GM18873 (cell line): ENCODE measurements at regions not wholly inside any gene's neighbourhood (a gene's known extent, or its start where the extent isn't known, plus 50 kb on each side); places are given as distances from the start of the nearest gene placed in this dataset.
"Not testable (repeated sequence)": the region's sequence is repeated elsewhere in the genome, so short reads cannot be mapped to it uniquely, and the experiment has no call there.

Experiments used
- ATAC-seq: cut with Tn5 transposase; IDR thresholded peaks from one replicate; pipeline ENCODE4 v1.9.1; 2021; ENCODE audit warnings: mild to moderate bottlenecking, moderate library complexity, moderate number of reproducible peaks; ENCODE audit not compliant: unreplicated experiment, low FRiP score

DNA sequence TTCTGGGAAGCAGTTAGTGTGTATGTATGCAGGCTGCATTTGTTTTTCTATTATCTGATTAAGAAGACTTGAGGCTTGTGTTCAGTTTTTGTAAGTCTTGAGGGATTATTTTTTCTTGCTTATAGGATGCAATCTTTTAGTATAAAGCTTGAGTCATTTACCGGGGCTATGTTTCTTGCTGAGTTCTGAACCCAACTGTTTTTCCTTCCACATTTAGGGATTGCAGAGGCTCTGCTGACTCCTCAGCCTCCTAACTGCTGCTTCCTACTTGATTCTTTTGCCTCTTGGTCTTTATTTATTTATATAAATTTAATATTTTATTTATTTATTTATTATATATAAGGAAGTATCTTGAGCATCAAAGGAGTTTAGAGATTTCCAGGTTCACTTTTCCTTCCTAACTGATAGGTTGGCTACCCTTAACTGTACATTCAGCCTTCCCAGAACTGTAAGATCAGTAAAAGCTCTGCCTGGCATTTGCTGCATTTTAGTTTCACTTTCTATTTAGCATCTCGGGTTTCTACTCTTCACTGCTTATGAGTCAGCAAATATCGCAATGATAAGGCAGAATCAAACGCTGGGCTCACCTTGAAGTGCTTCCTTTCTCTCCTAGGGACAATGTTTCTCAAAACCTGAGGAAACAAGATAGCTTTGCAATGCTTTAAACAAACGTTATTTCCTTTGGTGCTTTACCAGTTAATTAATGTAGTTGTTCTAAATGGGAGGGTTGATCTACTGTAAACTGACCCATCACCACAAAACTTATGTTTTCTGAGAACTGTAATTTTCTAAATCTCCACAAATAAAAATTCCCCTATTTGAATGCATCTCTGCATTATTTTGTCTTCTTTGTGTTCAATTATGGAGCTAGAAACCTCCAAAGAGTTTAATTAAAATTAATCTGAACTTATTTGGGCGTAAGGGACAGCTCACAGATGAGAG, 1183.7 kb upstream of the TMEM132C start:
- ATAC-seq = peak; percentile 97

DNA sequence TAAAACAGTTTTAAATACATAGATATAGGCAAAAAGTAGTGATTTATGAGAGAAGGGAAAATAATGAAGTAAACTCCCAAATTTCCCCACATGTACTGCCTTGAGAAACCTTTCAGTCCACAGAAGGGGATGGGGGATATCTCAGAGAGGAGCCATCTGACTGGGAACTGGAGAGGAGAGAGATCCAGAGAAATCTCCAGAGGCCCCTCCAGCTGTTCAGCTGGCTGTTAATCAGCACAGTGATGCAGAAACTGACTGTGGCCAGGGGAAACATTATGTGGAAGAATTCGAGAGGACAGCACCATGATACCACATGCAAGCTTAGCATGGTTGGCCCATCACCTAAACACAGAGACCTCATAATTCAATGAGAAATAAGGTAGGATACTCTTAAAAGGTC, 1165.9 kb upstream of the TMEM132C start:
- no peak for ATAC-seq

DNA sequence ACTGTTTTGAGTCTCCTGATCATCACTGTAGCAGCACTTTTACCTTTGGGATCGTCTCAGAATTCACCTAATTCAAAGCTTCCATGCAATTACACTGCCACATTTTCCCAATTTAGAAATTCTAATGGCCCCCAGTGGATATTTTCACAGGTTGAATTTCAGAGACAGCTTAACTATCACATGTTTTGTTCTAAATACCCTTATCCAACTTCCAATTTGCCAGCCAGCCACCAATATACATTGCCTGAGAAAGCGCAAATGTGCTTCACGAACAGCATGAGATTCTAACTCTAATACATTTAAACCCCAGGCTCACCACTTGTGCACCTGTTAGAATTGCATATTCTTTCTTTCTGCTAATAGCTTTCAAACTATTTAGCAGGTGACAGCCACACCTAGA, 1160.9 kb upstream of the TMEM132C start:
- ATAC-seq = no peak

DNA sequence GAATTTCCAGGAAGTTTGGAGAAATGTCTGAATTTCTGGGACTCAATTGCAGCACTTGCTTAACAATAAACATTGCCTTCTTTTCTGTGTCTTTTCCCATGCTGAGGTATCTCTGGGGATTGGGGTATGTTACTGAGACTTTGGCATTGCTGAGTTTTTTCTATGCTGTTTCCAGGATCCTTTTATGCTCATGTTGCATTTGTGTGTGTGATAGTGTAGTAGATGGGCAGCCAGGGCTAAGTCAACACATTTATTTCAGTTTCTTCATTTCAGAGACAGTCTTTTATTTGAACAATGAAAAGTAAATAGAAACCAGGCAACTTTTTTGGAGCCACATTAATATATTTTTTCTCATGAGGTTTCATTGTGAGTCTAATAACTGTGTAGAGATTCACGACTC, 1160.3 kb upstream of the TMEM132C start:
- ATAC-seq = no peak

DNA sequence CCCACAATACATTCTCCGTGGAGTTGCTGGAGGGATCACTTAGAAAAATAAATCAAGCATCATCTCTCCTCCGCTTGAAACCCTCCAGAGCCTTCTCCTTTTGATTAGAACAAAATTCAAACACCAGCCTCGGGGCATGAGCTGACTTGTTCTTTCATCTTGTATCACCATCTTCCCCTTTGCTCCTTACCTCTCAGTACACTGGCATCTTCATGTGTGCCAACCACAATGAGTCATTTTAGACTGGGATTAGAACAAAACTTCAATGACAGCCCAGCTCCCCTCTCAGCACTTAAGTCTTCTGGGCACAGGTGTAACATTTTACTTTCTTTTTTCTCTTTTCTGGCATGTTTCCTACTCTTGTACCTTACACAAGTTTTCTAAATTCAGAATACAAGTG, 1159.2 kb upstream of the TMEM132C start:
- ATAC-seq = no peak

DNA sequence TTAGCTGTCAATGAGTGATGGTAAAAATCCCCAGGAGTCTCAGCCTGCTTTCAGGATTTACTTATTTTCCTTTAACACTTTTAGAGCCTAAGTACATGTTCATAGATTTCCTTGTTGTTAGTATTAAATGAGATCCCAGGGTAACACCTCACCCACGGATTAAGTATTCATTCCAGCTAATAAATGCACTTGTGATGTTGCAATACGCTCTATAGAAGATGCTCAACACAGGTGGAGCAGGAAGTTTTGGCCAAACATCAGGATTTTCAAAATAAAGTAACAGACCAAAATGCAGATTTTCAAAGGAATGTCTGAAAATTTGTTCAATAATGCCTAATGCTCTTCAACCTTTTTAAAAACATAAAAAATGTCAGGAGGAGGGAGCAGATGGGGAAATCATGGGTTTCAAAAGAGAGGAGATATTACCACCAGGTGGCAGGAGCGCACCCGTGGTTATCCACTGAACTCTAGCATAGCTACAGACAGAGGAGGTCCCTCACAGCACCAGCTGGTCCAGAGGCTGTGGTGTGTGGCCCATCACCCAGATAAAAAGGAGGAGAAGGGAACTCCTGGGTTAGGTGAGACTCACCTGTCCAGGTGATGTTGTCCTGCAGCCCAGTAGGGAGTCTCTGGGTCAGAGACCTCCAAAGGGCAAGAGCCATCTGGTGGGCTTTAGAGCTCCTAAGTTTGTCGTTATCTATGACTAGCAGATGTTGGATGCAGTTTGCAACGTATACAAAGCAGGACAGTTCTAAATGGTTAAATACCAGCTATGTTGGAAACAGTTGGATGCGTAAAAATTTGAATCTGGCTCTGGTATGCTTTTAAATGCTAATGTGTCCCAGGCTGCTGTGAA, 1158.4 kb upstream of the TMEM132C start:
- no peak for ATAC-seq

DNA sequence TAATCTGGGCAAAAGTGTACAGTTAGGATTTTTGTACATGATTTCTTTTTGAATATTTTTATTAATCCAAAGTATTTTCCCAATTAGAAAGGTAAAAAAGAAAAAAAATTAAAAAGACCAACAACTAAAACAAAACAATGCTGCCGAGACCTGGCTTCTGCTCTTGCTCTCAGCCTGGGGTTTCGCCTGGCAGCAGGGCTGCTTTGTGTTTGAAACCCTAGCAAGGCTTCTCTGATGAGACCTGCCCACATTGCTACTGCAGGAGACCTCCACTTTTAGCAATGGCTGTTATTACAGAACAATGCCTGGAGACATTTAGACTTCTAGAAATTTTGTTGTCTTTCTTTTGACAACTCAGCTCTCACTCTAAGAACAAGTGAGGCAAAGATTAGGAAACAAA, 1153.0 kb upstream of the TMEM132C start:
- ATAC-seq = no peak

DNA sequence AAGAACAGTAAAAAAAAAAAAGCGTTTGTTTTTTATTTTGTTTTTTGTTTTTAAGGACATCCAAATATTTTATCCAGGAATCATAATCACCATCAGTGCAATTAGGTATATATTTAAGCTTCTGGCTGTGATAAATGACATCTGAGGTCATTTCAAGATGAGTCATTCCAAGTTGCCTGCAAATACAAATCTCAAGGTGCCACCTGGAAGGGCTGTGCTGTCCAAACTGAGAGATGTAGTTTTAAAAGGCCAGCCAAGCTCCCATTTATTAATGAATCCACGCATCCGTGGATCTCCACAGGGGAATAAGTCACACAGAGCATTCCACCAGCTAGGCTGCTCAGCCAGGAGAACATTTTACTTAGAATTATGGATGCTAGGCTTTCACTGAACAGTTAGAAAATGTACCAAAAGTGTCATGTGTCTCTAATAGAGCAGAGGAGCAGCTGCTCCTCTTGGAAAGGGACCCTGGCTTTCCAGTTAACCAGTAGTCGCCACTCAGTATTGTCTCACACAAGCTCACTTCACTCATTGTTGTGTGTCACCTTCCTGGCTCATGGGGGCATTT, 1151.4 kb upstream of the TMEM132C start:
- no peak for ATAC-seq

DNA sequence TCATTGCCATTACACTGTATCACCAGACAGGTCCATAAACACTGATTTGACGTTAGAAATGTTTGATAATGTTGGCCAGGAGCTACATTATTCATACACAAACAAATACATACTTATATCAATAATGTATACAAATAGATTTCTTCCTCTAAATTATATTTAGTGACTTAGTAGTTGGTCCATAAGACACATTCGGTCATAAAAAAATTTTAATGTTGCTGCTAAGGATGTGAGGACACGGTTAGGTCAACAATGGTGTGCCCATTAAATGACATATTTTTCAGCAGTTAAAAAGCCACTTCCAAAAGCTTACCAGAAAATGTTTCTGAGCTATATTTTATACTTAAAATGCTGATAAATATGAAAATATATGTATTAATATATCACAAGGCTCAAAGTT, 1148.7 kb upstream of the TMEM132C start:
- no peak for ATAC-seq

DNA sequence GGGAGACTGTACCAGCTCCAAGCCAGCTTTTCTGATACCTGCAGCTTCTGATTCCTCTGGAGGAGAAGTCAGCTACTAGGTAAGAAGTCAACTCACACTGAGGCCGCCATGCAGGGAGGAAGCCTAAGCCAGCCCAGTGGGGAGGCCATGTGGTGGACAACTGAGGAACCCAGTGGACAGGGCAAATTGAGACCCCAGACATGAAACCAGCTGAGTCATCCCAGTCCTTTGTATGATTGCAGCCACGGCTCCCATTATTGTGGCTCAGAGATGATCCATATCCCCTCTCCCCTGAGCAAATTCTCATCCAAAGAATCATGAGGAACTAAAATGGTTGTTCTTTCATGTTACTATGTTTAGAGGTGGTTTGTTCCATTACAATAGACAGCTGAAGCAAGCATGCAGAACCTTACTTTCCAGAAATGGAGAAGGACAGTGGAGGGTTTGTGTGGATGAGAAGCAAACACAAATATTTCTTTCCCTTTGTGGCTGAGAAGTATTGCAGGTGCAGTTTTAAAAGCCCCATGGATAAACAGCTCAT, 1147.3 kb upstream of the TMEM132C start:
- ATAC-seq = no peak

DNA sequence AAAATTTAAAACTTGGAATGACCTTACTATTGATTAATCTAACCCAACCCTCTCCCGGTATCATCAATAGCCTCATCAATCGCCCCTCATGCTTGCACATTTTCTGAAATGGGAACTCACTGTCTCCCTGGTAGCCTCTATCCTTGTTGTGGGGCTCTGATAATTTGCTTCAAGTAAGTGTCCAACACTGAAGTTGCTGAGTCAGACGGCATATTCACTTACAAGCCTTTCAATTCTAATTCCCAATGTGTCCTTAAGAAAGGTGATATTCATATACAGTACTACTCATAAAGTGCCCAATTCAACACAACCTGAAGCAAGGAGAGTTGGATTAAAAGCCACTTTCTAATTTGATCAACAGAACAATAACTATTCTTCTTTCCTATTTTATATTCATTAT, 1146.1 kb upstream of the TMEM132C start:
- no peak for ATAC-seq

DNA sequence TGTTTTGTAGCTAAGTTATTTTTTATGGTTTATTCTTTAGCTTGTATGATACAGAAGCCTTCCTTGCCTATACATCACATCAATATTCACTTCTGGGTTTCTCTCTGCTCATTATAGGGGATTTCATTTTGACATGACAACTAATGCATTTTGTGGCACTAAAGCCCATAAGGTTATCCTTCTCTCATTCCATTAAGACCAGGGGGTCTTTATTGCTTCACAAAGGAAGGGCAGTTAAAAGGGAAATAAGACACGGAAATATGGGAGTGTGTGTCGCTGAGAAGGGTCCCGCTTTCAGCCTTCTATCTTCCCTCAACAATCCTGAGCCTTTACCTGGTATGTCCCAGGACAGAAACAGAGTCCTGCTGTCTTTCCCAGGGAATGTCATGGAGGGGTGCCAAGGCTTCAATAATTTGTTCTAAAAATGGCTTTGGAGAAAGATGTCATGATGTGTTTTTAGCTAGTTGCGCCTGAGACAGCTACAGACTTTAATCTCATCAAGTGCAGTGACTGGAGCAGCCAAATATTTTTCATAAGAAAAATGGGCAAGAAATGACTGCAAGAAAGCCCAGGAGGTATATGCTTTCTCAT, 1145.4 kb upstream of the TMEM132C start:
- ATAC-seq = no peak

DNA sequence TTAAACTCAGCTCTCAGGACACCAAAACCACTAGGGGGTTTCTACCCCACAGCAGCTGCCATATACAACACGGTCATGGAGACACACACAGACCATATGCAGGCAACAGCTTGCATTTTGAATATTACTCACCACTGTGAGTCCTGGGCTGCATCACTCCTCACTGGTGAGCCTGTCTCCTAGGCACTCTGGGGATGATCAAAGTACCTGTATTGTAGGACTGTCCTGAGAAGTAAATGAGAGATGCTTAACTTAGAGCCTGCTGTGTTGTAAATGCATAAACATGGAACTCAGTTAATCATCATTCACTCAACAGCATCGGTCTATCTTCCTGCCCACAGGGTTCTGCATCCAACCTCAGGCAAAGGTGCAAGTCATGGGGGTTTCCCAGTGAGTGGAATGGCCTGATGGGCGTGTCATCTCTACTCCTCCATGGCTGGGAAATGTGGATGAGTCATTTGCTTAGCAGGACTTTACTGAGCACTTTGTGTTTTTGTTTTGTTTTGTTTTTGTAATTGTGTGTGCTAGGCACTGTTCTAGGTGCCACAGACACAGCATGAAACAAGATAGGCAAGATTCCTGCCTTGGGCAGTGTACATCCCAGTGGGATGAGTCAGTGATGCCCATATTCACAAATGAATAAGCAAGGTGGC, 1141.2 kb upstream of the TMEM132C start:
- ATAC-seq = peak; percentile 94

DNA sequence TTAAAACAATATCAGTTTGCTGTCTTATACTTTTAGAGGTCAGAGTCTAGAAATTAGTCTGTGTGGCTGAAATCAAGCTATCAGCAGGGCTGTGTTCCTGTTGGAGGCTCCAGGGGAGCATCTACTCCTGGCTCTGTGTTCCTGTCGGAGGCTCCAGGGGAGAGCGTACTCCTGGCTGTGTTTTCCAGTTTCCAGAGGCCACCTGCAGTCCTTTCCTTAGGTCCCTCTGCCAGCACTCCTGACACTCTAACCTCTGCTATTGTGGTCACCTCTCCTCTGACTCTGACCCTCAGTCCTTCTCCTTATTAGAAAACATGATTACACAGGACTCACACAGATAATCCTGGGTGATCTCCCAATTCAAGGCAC, 1140.7 kb upstream of the TMEM132C start:
- ATAC-seq = no peak

DNA sequence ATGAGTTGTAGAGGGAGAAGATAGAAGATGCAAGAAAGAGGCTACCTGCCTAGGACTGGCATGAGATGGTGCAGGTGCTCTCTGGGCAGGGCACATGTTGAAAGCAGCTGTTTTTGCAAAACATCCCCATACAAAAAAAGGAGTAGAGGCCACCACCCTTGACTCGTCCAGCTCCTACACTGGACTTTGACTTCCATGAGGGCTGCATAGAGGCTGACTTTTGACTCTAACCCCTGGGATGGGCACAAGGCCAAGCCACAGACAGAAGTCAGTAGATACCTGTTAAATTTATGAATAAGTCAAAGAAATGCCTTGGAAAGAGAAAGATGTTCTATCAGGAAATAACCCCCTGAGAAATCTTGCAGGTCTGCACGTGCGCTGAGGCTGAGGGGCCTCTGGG, 1139.1 kb upstream of the TMEM132C start:
- no peak for ATAC-seq

DNA sequence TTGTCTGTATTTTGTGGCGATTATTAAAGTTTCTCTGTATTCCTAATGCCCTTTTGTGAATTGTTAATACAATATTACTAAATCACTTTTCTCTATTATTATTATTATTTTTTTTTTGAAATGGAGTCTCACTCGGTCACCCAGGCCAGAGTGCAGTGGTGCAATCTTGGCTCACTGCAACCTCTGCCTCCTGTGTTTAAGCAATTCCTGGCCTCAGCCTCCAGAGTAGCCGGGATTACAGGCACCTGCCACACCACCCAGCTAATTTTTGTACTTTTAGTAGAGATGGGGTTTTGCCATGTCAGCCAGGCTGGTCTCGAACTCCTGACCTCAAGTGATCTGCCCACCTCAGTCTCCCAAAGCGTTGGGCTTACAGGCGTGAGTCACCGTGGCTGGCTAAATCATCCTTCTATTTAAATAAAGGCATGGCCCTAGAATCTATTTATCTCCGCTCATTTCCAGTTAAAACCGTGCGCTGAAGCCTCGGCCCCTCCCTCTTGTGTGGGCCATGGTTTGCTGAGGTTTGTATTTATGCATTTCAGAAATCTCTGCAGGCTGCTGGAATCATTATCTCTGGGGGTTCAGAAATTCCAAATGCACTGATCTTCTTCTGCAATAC, 1136.4 kb upstream of the TMEM132C start:
- ATAC-seq = no peak

DNA sequence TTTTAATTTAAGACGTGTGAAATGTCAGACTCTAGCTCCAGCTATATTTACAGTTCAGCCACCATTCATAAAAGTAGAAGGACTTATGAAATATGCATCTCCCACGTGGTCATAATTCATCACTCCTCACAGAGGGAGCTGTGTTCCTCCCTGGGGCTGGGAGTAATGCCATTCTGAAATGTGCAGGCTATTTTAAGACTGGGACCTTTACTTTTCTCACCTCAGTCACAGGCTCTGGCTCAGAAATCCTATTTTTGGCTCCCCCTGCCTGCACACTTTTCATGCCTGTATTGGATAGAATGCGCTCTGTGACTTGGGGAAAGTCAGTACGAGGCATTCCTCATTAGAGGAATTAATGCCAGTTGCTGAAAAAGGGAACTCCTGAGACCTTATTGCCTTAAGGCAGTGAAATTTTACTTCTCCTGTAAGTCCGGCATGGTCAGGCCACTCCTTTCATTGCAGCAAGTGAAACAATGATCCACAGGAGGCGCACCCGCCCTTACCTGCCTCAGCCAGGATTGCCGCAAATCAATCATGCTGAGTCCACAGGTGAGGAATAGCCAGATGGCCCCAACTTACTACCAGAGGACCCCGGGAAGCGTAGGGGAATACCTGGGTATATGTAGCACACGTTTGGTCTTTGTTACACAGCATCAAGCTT, 1133.2 kb upstream of the TMEM132C start:
- no peak for ATAC-seq

DNA sequence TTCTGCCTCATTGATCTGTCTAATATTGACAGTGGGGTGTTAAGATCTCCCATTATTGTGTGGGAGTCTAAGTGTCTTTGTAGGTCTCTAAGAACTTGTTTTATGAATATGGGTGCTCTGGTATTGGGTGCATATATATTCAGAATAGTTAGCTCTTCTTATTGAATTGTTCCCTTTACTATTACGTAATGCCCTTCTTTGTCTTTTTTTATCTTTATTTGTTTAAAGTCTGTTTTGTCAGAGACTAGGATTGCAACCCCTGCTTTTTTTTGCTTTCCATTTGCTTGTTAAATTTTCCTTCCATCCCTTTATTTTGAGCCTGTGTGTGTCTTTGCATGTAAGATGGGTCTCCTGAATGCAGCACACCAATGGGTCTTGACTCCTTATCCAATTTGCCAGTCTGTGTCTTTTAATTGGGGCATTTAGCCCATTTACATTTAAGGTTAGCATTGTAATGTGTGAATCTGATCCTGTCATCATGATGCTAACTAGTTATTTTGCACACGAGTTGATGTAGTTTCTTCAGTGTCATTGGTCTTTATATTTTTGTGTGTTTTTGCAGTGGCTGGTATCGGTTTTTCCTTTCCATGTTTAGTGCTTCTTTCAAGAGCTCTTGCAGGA, 1126.0 kb upstream of the TMEM132C start:
- ATAC-seq = not testable (repeated sequence)

DNA sequence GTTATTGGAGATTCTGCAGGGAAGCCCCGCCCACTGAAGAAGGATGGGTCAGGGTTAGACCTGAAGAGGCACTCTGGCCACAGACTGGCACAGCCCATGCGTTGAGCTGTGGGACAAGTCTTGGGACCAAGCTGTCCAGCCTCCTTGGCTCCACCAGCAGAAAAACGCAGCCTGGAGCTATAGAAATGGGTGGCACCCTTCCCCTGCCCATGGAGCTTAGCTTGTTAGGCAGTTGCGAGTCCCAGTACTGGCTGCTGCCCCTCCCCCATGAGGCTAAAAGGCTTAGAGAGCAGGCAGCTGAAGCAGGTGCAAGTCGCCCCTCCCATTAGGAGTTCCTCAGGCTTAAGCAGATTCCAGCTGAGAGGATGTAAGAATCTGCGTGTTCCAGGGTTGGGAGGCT, 1124.0 kb upstream of the TMEM132C start:
- ATAC-seq = no peak
